ENCODE measurements at regions not wholly inside any gene's neighbourhood (a gene's known extent, or its start where the extent isn't known, plus 50 kb on each side); places are given as distances from the start of the nearest gene placed in this dataset.

DNA sequence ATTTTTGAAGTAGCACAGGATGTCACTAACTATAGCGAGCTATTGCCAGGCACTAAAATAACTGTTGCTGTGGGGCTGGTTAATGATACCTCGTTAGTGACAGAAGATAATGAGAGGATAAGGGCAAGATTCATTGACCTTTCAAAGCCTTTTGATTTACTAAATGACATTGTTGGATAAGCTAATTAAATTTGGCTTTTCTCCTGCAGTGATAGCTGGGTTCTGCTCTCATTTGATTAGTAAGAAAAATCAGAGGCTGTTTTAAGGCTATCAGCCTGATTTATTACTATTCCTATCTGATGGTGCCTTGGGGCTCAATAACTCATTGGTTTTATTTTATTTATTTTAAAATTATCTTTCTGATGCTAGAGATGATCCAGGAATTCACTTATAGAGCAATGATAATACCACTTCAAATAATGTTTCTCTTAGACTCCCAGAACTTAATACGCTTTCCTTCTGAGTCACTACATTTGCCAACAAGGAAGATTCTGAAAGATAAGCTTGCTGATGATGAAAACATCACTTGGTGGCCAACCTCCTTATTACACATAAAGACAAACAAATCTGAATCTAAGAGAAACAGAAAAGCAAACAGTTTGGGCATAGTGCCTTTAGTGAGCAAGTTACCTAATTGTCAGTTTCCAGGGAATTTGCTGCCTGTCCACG, 501.3 kb upstream of the ARGLU1 start:
- no peak for DNase-seq

DNA sequence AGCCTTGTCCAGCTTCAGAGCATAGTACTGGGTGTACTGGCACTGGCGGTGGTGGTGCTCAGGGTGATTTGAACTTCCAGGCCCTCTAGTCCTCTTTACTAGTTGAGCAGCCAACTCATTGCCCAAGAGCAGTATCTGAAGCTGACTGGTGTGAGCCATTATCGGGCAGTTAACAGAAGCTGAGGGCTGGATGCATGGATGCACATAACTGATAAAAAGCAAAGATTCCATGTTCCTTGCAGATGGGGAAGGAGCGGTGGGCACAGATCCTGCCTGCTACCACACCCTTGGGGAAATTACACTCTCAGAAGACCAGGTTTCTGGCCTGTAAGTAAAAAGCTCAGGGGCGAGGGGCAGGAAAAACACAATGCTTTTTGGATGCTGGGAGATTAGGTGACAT, 499.4 kb upstream of the ARGLU1 start:
- no peak for DNase-seq

DNA sequence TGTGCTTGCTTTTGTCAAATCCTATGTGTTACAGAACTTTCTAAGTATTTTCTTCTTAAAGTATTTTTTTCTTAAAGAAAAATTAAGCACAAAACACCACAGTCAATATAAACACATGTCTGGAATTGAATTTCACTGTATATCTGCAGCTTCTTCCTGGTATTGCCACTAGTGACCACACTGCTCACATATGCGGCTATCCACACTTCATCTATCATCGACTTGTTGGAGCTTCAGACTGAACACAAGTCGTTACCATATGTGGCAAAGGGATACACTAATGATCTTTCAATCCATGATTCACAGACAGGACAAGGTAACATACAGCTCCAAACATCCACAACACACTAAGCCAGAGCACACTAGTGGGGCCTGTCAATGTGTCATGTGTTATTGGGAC, 498.4 kb upstream of the ARGLU1 start:
- DNase-seq: no peak

DNA sequence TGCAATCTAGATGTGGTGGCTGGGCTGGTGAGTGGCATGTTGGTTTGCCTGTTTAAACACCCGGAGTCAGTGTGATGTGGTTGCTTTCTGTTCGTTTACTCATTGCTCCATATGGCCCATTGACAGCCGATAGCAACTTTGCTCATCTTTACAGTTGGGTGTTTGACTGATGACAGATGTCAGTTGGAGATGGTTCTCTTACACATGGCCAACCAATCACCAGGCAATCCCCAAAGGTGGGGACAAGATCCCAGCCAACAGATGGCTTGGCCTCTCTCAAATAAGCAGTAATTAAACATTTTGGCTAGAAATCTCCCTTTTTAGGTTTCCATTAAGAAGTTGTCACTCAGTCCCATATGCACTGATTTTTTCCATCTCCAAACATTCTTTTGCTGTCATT, 497.1 kb upstream of the ARGLU1 start:
- DNase-seq: no peak

DNA sequence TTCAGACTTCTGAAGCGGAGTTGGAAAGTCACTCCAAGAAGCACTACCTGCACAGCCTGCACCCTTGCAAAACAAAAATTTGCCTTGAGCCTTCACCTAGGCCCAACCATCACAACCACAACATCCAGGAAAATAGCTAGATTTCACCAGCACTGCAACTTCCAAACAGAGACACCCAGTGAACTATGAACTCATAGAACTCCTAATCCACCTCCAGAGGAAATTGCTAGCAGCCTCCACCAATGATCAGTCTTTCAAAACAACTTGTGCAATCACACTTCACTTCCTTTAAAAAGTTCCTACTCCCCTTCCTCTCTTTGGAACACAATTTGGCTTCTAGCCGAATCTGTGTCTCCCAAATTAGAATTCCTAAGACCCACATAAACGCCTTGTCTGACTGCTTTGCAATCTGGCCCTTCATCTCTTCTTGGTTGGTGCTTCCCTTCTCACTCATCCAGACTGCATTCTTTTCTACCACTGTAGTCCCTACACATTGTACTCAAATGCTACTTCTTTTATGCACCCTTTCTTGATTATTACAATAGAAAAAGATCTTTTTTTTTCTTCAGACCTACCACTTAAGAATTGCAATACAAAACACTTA, 489.2 kb upstream of the ARGLU1 start:
- no peak for DNase-seq

DNA sequence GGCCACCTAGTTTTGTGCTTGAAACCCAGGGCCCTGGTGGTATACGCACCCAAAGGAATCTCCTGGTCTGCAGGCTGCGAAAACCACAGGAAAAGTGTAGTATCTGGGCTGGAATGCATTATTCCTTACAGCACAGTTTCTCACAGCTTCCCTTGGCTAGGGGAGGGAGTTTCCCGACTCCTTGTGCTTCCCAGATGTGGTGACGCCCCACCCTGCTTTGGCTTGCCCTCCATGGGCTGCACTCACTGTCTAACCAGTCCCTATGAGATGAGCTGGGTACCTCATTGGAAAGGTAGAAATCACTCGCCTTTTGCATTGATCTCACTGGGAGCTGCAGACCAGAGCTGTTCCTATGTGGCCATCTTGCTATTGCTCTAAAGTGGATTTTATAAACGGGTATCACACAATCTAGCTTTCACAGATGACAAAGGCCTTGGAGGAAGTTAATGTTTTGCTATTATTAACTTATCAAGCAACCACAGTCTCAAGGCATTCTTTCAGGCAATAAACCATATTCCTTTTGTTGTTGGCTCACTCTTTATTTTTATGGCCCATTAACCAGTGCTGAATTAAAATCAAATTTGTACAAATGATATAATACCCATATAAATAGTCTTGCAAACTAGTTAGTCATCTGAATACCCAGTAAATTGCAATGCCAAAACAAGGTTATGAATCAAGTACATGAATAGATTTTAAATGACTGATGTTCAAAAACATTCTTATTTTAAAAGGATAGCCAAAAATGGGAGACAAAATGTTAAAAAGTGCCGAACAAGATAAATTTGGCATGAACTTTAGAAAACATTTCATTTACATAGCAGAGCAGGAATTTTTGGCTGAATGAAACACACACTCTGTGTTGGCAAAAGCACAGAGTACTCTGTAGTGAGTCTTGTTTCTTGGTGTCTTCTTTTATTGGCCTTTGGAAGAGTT, 475.4 kb upstream of the ARGLU1 start:
- no peak for DNase-seq

DNA sequence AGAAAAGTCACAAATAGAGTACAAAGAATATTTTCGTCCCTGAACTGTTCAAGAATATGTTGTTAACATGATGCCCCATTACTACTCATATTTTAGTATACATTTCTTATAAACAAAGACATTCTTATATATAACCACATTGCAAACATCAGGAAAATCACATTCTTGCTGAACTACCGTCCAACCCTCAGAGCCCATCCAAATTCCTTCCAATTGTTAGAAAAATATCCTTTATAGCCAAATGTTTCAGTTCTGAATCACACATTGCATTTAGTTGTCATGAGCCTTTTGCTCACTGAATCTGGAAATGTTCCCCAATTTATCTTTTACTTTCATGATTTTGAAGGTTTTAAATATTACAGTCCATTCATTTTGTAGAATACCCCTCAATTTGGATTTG, 467.8 kb upstream of the ARGLU1 start:
- no peak for DNase-seq

DNA sequence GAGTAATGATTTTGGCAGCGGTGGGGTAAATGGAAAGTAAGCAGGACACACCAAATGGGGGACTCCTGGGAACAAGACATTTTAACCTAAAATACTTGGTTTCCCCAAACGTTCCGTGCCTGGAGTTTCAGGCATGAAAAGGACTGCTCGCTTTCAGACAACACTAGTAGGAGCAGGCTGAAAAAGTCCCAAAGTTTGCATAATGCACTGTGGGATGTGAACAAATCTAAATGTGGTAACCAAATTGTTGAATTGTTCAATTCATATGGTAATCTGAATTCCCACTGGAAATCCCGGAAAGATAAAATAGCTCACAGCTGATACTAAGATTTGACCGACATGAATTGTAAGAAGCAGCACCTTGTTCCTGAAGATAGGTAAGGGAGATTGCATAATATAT, 467.2 kb upstream of the ARGLU1 start:
- no peak for DNase-seq

DNA sequence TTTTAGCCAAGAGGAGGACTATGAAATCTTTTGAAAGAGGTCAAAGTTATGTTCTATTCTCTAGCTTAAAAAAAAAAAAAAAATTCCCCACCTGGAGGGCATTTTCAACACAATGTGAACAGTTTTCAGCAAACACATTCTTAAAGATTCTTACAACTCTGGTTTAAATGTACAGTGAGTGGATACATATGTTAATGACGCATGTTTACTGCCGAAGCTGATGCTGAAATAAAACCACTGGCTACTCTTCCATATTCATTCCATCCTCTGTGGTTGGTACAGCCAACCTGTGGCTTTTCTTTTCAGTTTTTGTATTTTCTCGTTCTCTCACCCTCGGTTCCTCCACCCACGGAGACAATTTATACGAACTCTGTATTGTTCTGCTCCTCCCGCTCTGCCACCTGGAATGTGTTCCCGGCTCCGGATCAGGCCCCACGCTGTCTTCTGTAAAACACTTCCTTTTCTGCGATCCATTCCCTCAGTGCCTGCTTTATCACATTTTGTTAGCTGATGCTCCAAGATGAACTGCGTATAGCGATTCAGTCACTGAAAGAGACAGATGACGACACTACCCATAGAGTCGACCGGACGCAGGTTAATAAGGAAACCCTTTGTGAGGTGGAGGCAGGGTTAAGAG, 466.4 kb upstream of the ARGLU1 start:
- no peak for DNase-seq

DNA sequence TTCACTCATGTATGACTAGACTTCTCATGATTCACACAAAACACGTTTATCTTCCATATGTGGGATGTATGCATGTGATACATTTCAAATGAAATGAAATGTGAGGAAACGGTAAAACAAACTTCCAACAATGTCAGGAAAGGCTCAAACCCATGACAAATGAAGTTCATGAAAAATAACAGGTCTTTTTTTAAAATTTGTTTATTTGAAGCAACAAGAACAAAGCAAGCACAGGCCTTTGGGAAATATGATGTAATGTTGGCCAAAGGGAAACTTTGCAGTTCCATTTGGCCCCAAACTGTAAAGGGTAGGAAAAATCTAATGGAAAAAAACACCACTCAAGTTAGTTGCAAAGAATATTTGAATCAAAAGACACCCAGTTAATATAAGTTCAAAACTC, 463.8 kb upstream of the ARGLU1 start:
- DNase-seq: no peak

DNA sequence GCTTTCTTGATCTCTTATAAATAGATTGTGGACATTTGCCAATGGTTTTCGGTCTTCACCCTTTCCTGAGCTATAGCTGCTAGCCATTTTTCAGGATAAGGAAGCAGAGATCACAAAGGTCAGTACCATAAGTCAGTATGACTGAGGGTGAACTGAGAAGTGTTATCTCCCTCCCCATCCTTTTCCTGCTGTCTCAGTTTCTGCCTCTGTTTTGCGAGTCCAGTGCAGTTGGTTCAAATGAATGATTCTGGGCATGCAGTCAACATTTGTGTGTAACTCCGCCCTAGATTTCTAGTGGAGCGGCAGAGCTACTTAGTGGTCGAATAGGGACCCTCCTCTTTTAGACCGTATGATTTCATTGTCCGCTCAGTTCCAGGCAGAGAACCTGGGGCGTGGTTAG, 460.8 kb upstream of the ARGLU1 start:
- DNase-seq: no peak

DNA sequence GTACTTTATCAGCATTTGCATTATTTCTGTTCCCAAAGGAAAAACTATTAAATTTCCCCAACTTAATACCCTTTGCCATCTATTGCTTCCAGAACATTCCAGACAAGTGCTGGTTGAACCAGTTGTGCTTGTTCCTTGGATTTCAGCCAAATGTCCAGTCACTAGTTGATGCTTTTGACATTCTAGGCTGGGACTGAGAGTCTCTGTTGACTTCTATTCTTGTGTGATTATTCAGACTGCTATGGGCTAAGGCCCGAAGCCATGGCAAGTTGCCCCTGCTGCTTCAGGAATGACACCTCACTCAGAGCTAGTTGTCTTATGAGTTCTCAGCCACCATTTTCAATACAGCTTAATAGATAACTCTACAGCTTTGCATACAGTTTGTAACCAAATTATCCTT, 458.1 kb upstream of the ARGLU1 start:
- no peak for DNase-seq

DNA sequence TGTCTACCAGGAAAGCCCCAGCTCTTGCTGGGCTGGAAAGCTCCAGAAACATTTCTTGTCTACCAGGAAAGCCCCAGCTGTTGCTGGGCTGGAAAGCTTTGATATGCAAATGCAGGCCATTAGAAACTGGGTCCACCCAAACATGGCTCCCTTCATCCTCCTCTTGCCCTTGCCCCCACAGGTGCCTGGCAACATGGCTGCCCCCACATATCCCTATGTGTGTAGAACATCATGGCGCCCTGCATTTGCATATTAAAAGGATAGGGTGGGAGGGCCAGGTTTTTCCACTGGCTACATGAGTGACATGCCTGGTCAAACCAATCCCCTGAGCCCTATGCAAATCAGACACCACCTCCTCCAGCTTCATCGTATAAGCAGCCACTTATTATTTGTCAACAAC, 455.4 kb upstream of the ARGLU1 start:
- no peak for DNase-seq

DNA sequence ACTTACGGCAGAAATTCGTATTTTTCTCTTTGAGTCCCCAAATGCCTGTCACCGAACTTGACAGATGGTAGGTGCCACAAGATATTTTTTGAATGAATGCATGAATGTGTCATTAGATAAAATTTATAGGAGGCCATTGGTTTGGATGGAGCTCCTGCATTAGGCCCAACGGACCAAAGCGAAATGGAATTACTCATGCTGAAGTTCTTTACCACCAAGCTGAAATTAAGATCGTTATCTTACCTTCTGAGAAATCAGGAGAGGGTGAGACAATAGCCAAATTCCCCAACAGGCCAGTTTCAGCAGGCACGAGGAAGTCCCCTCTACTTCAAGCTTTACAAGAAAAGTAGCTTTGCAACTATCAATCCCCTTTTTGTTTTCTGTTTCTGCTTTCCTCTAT, 452.5 kb upstream of the ARGLU1 start:
- DNase-seq: no peak

DNA sequence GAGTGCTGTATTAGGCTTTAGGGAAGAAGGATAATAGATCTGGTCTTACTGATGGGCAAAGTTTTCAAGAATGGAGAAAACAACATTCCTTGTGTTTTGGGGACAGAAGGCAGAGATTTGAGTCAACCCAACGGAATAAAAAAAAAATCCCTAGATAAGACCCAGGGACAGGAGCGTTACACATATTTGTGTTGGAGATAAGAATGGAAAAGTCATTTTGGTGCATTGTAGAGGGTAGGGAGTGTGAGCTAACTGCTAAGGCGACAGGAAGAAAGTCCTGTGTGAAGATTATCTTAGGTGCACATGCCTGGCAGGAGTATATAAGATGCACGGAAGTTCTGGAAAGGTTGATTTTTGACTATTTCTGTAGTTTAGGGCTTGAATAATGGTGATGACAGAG, 450.3 kb upstream of the ARGLU1 start:
- no peak for DNase-seq

DNA sequence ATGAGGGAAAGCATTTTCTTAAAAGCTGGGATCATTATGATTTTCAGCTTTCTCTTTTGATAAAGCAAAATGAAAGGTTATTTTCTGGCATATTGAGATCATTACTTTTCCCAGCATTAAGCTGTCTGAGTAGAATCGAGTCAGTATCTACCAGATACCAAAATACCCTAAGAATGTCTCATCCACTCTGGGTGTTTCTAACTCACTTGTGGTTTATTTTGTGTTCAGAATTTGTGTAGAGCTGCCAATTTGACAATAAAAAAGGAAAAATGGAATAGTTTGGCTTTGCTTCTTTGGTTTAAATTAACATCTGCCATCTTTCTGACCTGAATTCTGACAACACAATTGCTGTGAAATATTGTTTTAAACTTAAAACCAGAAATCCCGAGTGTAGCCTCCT, 438.7 kb upstream of the ARGLU1 start:
- DNase-seq: no peak

DNA sequence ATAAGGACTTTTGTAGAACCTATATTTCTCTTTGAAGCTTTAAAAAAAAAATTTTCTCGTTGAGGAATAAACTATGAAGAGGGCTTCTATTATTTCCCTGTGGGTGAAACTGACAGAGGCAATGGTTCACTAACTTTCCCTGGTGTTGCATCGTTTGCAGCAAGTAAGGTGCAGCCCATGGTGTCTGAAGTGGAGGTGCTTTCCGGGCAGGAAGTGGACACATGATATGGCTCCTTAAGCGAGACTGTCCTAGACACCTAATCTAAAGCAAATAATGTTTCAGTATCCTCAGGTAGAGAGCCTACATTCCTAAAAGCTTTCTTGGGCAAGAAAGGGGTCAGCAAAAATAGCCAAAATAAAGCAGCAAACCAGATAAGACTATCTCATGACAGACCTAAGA, 437.6 kb upstream of the ARGLU1 start:
- no peak for DNase-seq

DNA sequence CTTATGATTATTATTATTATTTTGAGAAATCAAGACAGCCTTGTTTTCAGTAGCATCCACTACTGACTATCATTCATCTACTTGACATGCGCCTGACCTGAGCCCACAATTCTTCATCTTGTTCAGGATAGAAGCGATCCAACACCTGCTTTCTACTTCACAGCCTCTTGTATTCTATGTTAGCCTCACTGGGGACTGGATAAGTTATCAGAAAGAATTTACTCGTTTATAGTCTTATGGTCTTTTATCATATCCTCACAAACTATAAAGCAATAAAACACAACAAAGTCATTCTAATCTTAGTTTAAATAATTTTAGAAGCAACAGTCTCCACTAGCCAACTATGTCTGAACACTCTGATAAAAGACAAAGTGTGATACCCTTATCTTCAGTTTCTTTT, 436.0 kb upstream of the ARGLU1 start:
- no peak for DNase-seq

DNA sequence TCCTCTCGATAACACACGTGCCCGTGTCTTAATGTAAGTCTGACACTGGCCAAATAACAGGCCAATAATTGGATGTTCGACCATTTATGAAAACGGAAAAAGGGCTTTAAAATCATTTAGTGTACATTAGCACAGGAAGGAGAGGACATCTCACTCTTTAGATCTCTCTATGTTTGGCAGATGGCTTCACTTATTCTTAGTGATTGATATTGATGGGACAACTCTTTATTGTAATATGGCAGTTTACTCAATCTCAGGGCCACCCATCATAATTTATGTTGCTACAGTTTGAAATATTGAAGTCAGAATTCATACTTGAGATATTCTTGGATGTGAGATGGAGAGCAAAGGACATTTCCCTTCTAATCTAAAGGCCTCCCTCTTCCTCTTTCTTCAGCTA, 430.7 kb upstream of the ARGLU1 start:
- DNase-seq: no peak

DNA sequence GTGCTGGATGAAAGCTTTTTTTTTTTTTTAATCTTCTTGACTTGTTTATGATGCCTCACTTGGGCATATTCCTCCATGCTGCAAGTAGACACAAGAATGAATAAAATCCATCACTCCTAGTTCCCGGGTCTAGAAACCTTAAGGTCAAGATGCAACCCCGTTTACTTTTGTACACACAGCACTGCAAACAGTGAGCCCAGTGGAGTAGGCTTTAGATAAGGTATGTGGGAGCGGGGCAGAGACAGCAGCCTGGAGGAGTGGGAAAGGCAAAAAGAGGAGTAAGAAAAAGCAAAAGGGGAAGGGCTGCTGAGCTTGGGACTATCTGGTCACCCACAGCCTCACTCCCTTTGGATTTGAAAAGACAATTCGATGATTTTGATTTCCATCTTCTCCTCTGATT, 429.8 kb upstream of the ARGLU1 start:
- DNase-seq: no peak

DNA sequence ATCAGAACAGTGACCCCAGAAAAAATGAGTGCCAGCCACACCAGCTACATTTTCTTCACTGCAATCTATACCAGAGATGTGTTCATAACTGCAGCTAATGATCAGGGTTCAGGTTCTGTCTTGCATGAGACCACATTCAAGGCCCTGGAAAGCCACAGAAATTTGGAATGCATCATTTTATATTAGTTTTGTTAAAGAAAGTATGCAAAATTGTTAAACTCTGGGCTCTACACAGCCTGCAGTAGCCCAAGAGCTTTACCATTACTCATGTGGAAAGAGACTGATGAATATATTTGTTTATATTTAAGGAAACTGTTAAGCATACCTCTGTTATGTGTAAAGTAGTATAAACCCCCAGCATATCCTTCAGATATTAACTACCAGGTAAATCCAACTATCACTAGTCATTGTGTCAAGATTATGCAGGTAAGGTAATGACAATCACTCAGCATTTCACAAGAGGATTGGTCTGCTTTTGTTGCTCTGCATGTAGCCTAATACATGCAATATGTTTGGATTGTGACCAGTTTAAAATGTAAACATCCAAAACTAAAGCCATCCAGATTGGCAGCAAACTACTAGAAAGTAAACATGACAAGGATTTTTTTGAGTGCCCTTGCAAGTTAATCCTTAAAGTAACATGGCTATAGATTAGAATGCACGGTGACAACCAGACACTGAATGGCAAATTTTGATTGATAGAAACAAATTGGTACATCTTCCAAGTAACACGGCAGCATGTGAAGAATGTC, 429.1 kb upstream of the ARGLU1 start:
- DNase-seq: no peak

DNA sequence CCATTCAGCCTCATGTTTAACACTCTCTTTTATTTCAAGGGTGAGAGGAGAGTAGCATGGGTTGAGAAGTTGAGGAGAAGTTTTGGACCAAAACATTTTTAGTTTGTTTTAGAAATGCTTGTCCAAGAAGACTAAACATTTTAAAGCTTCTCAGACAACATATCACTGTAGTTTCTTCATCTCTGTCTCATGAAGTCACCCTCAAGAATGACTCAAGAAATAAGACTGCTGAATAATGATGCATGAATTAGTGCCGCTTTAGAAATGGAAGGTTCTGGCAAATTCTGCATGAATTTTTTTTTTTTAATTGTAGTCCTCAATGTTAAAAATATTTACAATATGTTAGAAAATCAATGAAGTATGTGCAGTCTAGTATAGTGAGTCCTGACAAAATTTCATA, 422.7 kb upstream of the ARGLU1 start:
- no peak for DNase-seq

DNA sequence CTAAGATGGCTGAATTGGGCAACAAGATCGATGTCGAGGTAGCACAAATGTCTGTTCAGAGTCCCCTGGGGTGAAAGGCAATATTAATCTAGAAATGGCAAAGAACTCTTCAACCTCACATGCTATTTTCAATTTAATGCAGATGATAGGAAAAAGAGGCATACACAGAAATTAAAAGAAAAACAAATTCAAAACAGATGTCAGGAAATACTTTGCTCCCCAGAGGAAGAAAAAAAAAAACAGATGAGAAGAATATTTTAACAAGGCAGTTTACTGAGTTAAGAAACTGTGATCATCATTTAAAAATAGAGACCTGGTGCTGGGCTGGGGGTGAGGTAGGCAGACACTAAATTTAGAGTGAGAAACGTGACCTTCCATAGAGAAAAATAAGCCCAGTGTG, 421.9 kb upstream of the ARGLU1 start:
- no peak for DNase-seq

Measured in Kasumi-1 (cell line).